ENCODE measurements at regions not wholly inside any gene's neighbourhood (a gene's known extent, or its start where the extent isn't known, plus 50 kb on each side); places are given as distances from the start of the nearest gene placed in this dataset.

DNA sequence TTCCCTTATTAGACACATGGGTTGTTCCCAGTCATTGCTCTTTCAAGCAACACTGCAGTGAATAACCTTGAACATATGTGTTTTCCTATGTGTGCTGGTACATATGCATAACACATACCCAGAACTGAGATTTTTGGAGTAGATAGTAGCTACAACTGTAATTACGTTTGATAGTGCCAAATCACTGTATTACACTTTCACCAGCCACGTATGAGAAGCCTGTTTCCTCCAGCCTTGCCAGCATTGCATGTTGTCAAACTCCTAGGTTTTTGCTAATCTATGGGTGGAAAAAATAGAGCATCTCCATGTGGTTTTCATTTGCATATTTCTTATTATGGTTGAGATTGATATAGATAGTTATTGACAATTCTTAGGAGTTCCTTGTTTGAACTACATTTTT is 56.5 kb upstream of the ACSL3 start:
- Histone ChIP-seq H3K36me3 (ENCODE audit: control insufficient read depth in 1 of 2, insufficient read depth in 2 of 2, low read length in 2 of 2) (no peaks in the 10 kb centered on the region), H2AFZ (ENCODE audit: low read depth, low read length, poor library complexity, severe bottlenecking) (no peak overlapping the region), H3K9me2 (ENCODE audit: insufficient read depth) (no peaks in the 10 kb centered on the region), H4K20me1 (ENCODE audit: insufficient read depth) (no peaks in the 10 kb centered on the region), H3K4me3 (replicated peaks in 1 of 2; ENCODE audit: low read depth in 1 of 2, low read length in 2 of 2) (no peak overlapping the region), H3K9ac (ENCODE audit: low read length) (no peak overlapping the region), H3K27me3 (ENCODE audit: insufficient read depth, low read length) (no peaks in the 10 kb centered on the region), H3K4me2 (ENCODE audit: low read length) (no peak overlapping the region), H3K9me3 (ENCODE audit: control insufficient read depth in 1 of 2, insufficient read depth in 1 of 2, low read depth in 1 of 2, low read length in 2 of 2) (no peaks in the 10 kb centered on the region), H3K27ac (ENCODE audit: low read depth, low read length) (no peak overlapping the region), H3K4me1 (ENCODE audit: control insufficient read depth in 1 of 2, insufficient read depth in 2 of 2, low read length in 2 of 2) (no peaks in the 10 kb centered on the region), H3K79me2 (ENCODE audit: insufficient read depth, low read length) (no peaks in the 10 kb centered on the region)
- ChIA-PET CTCF (no interaction called here), RAD21 (ENCODE audit: low non-redundant PET in 1 of 2, low total read pairs in 2 of 2, uncharacterized antibody in 2 of 2, unreplicated experiment in 2 of 2) (no interaction called here), POLR2A (no interaction called here)
- no peak for DNase-seq (ENCODE audit: low read depth, low spot score)
- no TSS peak for BruUV-seq (replicated peaks)
- intact Hi-C loops (cut with micrococcal nuclease) = no loop called here
- no peak for ATAC-seq
- TF ChIP-seq TCF7L2 (IDR thresholded peaks at IDR 0.05; ENCODE audit: borderline replicate concordance, extremely low read depth, insufficient read depth, insufficient read length) = no peak
- TF ChIP-seq POLR2A (IDR thresholded peaks at IDR 0.05; ENCODE audit: borderline replicate concordance, extremely low read depth, insufficient read depth, insufficient read length) = no peak
- TF ChIP-seq POLR2AphosphoS5 (IDR thresholded peaks at IDR 0.05; ENCODE audit: low read depth, low read length) = no peak
- no peak for TF ChIP-seq SIN3A (IDR thresholded peaks at IDR 0.05; ENCODE audit: low read depth)

DNA sequence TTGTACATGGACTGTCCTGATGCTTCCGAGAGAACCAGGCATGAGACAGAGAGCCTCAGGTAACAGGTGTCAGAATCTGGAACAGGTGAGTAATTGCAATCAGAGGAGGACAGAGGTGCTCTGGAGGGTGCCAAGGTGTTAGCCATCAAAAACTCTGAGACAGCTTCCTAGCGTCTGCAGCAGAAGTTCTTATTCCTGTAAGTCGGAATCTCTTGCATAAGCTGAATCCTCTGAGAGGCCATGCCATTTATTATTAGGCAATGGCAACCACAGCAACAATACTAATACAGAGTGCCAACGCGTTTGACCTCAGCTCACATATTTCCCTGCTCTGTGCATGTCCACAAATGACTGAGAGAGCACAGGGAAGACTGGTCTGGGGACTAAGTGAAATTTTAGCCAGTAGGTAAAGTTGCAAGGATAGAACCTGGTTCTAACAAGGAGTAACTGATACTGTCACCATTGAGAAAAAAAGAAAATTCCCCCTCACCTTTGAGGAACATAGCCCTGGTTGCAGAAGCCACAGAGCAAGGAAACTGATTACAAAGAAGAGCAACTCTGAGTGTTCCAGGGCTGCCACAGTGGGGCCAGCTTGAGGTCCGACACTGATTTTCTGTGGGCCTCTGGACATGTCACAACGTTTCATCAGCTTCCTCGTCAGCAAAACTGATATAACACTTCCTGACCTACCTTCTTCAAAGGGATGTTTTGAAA is 55.1 kb upstream of the ACSL3 start:
- H3K79me2 ChIP-seq (ENCODE audit: insufficient read depth, low read length) = no peaks in the 10 kb centered on the region
- H3K9me2 ChIP-seq (ENCODE audit: insufficient read depth) = no peaks in the 10 kb centered on the region
- H2AFZ ChIP-seq (ENCODE audit: low read depth, low read length, poor library complexity, severe bottlenecking) = no peak overlapping the region
- ChIA-PET POLR2A (no interaction called here), RAD21 (ENCODE audit: low non-redundant PET in 1 of 2, low total read pairs in 2 of 2, uncharacterized antibody in 2 of 2, unreplicated experiment in 2 of 2) (no interaction called here), CTCF (no interaction called here)
- no TSS peak for BruUV-seq (replicated peaks)
- H3K9ac ChIP-seq (ENCODE audit: low read length) = no peak overlapping the region
- no peaks in the 10 kb centered on the region for H3K27me3 ChIP-seq (ENCODE audit: insufficient read depth, low read length)
- H3K4me3 ChIP-seq (replicated peaks in 1 of 2; ENCODE audit: low read depth in 1 of 2, low read length in 2 of 2) = no peak overlapping the region
- H3K4me2 ChIP-seq (ENCODE audit: low read length) = no peak overlapping the region
- no peaks in the 10 kb centered on the region for H3K36me3 ChIP-seq (ENCODE audit: control insufficient read depth in 1 of 2, insufficient read depth in 2 of 2, low read length in 2 of 2)
- DNase-seq (ENCODE audit: low read depth, low spot score) (no peak), ATAC-seq (no peak)
- intact Hi-C loops (cut with micrococcal nuclease) = no loop called here
- TF ChIP-seq CEBPB (IDR thresholded peaks at IDR 0.05; ENCODE audit: low read depth) (peak; percentile 61), FOSL1 (IDR thresholded peaks at IDR 0.05; ENCODE audit: low read depth) (no peak), EGR1 (IDR thresholded peaks at IDR 0.05; ENCODE audit: low read depth) (no peak), EZH2 (IDR thresholded peaks at IDR 0.05) (no peak), ELF1 (IDR thresholded peaks at IDR 0.05; ENCODE audit: borderline replicate concordance, low read depth) (no peak), RAD21 (IDR thresholded peaks at IDR 0.05; ENCODE audit: low read depth) (no peak)
- TF ChIP-seq, protein P1, sequence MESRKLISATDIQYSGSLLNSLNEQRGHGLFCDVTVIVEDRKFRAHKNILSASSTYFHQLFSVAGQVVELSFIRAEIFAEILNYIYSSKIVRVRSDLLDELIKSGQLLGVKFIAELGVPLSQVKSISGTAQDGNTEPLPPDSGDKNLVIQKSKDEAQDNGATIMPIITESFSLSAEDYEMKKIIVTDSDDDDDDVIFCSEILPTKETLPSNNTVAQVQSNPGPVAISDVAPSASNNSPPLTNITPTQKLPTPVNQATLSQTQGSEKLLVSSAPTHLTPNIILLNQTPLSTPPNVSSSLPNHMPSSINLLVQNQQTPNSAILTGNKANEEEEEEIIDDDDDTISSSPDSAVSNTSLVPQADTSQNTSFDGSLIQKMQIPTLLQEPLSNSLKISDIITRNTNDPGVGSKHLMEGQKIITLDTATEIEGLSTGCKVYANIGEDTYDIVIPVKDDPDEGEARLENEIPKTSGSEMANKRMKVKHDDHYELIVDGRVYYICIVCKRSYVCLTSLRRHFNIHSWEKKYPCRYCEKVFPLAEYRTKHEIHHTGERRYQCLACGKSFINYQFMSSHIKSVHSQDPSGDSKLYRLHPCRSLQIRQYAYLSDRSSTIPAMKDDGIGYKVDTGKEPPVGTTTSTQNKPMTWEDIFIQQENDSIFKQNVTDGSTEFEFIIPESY (IDR thresholded peaks at IDR 0.05; ENCODE audit: extremely low read depth, insufficient replicate concordance, low read length) = no peak
- TF ChIP-seq, protein P2, sequence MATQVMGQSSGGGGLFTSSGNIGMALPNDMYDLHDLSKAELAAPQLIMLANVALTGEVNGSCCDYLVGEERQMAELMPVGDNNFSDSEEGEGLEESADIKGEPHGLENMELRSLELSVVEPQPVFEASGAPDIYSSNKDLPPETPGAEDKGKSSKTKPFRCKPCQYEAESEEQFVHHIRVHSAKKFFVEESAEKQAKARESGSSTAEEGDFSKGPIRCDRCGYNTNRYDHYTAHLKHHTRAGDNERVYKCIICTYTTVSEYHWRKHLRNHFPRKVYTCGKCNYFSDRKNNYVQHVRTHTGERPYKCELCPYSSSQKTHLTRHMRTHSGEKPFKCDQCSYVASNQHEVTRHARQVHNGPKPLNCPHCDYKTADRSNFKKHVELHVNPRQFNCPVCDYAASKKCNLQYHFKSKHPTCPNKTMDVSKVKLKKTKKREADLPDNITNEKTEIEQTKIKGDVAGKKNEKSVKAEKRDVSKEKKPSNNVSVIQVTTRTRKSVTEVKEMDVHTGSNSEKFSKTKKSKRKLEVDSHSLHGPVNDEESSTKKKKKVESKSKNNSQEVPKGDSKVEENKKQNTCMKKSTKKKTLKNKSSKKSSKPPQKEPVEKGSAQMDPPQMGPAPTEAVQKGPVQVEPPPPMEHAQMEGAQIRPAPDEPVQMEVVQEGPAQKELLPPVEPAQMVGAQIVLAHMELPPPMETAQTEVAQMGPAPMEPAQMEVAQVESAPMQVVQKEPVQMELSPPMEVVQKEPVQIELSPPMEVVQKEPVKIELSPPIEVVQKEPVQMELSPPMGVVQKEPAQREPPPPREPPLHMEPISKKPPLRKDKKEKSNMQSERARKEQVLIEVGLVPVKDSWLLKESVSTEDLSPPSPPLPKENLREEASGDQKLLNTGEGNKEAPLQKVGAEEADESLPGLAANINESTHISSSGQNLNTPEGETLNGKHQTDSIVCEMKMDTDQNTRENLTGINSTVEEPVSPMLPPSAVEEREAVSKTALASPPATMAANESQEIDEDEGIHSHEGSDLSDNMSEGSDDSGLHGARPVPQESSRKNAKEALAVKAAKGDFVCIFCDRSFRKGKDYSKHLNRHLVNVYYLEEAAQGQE (IDR thresholded peaks at IDR 0.05; ENCODE audit: low read depth) = no peak
- no peaks in the 10 kb centered on the region for H3K4me1 ChIP-seq (ENCODE audit: control insufficient read depth in 1 of 2, insufficient read depth in 2 of 2, low read length in 2 of 2)
- no peak overlapping the region for H3K27ac ChIP-seq (ENCODE audit: low read depth, low read length)
- no peaks in the 10 kb centered on the region for H3K9me3 ChIP-seq (ENCODE audit: control insufficient read depth in 1 of 2, insufficient read depth in 1 of 2, low read depth in 1 of 2, low read length in 2 of 2)
- no peaks in the 10 kb centered on the region for H4K20me1 ChIP-seq (ENCODE audit: insufficient read depth)
